C4-2B (cell line): ENCODE measurements at regions not wholly inside any gene's neighbourhood (a gene's known extent, or its start where the extent isn't known, plus 50 kb on each side); places are given as distances from the start of the nearest gene placed in this dataset.

Experiments
- ZFX ChIP-seq: fragments of 450-650 bp; IDR thresholded peaks from 2 replicates; pipeline ENCODE4 v1.6.1; 2017
- TF ChIP-seq, protein P1 (sequence below): fragments of 450-650 bp; conservative IDR thresholded peaks from 2 replicates; pipeline ENCODE4 v1.5.1; 2017; ENCODE audit warnings: mild to moderate bottlenecking

DNA sequence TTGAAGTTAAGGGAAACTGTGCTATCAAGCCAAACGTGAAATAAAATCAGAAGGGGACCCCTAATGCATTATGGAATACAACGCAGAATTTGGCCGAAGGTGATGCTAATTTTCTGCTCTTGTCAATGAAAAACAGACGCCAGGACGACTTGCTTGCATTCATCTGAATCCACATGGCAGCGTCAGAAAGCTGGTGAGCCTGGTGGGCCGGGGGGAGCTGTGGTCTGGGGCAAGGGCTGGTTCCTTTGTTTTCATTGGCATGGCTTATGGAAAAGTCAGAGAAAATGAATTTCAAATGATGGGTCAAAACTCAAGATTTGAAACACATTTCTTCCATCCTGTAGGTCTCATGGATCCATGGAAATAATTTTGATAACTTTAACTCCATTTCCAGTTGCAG lies 86.4 kb upstream of the RUNX1 start:
- TF ChIP-seq, protein P1, sequence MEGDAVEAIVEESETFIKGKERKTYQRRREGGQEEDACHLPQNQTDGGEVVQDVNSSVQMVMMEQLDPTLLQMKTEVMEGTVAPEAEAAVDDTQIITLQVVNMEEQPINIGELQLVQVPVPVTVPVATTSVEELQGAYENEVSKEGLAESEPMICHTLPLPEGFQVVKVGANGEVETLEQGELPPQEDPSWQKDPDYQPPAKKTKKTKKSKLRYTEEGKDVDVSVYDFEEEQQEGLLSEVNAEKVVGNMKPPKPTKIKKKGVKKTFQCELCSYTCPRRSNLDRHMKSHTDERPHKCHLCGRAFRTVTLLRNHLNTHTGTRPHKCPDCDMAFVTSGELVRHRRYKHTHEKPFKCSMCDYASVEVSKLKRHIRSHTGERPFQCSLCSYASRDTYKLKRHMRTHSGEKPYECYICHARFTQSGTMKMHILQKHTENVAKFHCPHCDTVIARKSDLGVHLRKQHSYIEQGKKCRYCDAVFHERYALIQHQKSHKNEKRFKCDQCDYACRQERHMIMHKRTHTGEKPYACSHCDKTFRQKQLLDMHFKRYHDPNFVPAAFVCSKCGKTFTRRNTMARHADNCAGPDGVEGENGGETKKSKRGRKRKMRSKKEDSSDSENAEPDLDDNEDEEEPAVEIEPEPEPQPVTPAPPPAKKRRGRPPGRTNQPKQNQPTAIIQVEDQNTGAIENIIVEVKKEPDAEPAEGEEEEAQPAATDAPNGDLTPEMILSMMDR: no peak
- TF ChIP-seq ZFX: no peak
